Spinal cord (tissue), 9 donors: ENCODE measurements at regions not wholly inside any gene's neighbourhood (a gene's known extent, or its start where the extent isn't known, plus 50 kb on each side); places are given as distances from the start of the nearest gene placed in this dataset.

Experiments used
- DNase-seq, 6 donors: peaks; one replicate each; pipeline versions ENCODE4 v3.0.0 to v3.0.0-alpha.2; 2013 to 2015; ENCODE audit warnings: low spot score in 6 of 6, low read depth in 4 of 6
- H3K27ac ChIP-seq: one replicate; pipeline ENCODE4 v1.5.1; 2013; ENCODE audit warnings: low read depth, low read length, control low read depth
- H3K27me3 ChIP-seq: one replicate; pipeline ENCODE4 v1.6.1; 2013; ENCODE audit warnings: low read length; ENCODE audit not compliant: control insufficient read depth, insufficient read depth
- H3K36me3 ChIP-seq: one replicate; pipeline ENCODE4 v1.6.1; 2013; ENCODE audit warnings: low read length; ENCODE audit not compliant: control insufficient read depth, insufficient read depth
- H3K4me1 ChIP-seq: one replicate; pipeline ENCODE4 v1.6.1; 2013; ENCODE audit warnings: low read length; ENCODE audit not compliant: control insufficient read depth, insufficient read depth
- H3K4me3 ChIP-seq: one replicate; pipeline ENCODE4 v1.5.1; 2013; ENCODE audit warnings: low read depth, low read length, control low read depth
- H3K9me3 ChIP-seq: one replicate; pipeline ENCODE4 v1.6.1; 2013; ENCODE audit warnings: low read length; ENCODE audit not compliant: control insufficient read depth, insufficient read depth
- WGBS: methylation state at CpG from one replicate; pipeline ENCODE4 v1.1.5; 2013; ENCODE audit warnings: missing lambda C conversion rate; ENCODE audit not compliant: insufficient coverage; 5-methylcytosine and 5-hydroxymethylcytosine counted together
- donor health status: healthy.

DNA sequence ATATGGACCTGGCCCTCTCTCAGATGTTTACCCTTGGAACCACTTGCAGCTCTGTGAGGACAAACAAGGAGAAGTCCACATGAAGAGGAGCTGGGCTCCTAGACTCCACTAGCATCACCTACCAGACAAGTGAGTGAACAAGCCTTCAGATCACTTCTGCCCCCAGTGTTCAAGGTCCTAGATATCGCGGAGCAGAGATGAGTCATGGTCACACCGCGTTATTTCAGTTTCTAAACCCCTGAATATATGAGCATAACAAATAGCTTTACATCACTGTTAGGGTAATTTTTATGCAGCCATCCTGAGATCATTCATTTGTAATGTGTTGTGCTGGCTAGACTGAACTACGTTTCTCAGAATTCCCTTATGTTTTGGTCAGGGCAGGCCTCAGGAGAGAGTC is 77.0 kb upstream of the DAP start:
- H3K9me3 ChIP-seq, result no peaks in the 10 kb centered on the region
- H3K4me1 ChIP-seq, result no peaks in the 10 kb centered on the region
- H3K27ac ChIP-seq, result no peak overlapping the region
- no peaks in the 10 kb centered on the region for H3K36me3 ChIP-seq
- WGBS, result 80% methylated on average over 1 of the region's 5 CpGs
- no peak overlapping the region for H3K4me3 ChIP-seq
- DNase-seq, result no peak
- H3K27me3 ChIP-seq, result no peaks in the 10 kb centered on the region

DNA sequence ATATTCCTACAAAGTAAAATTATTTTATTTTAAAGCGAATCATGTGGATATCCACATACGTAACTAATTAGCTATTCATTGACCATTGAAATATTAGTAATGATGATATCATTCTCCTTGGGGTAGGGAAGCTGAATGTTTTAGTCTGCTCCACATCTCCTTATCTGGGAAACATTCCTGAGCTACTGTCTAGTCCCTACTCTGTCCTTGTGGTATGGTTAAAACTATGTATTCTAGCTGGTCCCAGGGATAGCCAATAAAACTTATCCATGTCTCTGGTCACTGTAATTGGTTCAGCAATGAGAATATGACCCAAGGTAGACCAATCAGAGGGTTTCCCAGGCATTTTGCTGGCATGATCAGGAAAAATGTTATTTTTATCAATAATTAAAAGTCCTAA is 76.0 kb upstream of the DAP start:
- Histone ChIP-seq H3K9me3 (no peaks in the 10 kb centered on the region), H3K27ac (no peak overlapping the region), H3K36me3 (no peaks in the 10 kb centered on the region), H3K4me3 (no peak overlapping the region), H3K4me1 (no peaks in the 10 kb centered on the region), H3K27me3 (no peaks in the 10 kb centered on the region)
- no peak for DNase-seq
- WGBS, result no CpG with 5 or more reads among the region's 2 CpGs

DNA sequence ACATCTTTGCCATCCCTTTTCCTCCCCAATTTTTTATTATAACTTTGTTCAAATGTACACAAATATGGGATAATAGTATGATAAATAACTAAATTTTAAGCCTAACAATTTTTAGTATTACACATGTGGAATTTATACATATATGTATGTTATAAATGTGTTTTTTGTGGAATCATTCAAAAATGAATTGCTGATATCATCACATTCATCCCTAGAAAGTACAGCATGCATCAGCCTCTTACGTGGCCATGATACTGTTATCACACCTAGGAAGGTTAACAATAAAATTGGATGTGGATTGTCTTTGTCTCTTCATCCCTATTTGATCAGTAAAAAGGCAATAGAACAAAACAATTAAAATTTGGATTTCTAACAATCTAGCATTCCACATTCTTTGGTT is 73.7 kb upstream of the DAP start:
- no peaks in the 10 kb centered on the region for H3K4me1 ChIP-seq
- no CpG with 5 or more reads among the region's 1 CpG for WGBS
- no peak for DNase-seq

DNA sequence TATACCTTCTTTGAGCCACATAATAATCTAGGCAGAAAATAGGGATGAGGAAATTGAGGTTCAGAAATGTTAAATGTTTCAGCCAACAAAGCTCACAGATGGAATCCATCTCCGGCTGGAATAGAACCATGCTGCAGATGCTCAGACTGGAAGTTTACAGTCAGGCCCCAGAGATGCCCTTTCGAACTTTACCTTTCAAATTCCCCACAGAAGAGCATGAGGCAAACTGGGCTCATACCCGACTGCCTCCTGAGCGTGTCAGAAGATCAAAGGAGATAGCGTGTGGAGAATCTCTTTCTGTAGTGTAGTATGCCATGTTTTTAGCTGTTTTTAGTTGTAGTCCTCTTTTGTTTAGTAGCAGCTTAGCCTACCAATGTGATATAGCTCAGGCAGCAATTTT is 72.0 kb upstream of the DAP start:
- DNase-seq, result peak in 1 of 6 donors; percentile 14
- Histone ChIP-seq H3K27ac (no peak overlapping the region), H3K36me3 (no peaks in the 10 kb centered on the region)

More for the DNA sequence above, 73.7 kb upstream of the DAP start:
- Histone ChIP-seq H3K27ac (no peak overlapping the region), H3K27me3 (no peaks in the 10 kb centered on the region), H3K36me3 (no peaks in the 10 kb centered on the region), H3K9me3 (no peaks in the 10 kb centered on the region), H3K4me3 (no peak overlapping the region)

DNA sequence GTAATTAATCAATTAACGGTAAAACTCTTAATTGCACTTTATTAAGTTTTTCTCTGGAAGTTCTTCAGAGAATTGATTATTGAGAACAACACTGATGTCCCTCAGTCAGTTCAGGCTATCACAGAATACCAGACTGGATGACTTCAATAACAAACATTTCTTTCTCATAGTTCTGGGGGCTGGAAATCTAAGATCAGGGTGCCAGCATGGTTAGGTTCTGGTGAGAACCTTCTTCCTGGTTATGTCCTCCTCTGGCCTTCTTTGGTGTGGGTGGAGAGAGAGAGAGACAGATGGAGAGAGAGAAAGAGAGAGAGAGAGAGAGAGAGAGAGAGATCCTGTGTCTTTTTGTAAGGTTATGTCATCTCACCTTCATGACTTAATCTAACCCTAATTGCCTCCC is 71.4 kb upstream of the DAP start:
- Histone ChIP-seq H3K27ac (no peak overlapping the region), H3K4me1 (no peaks in the 10 kb centered on the region), H3K9me3 (no peaks in the 10 kb centered on the region), H3K4me3 (no peak overlapping the region), H3K36me3 (no peaks in the 10 kb centered on the region), H3K27me3 (no peaks in the 10 kb centered on the region)
- WGBS, result no CpG with 5 or more reads among the region's 1 CpG
- DNase-seq, result no peak

More for the DNA sequence above, 72.0 kb upstream of the DAP start:
- Histone ChIP-seq H3K4me1 (no peaks in the 10 kb centered on the region), H3K9me3 (no peaks in the 10 kb centered on the region), H3K4me3 (no peak overlapping the region), H3K27me3 (no peaks in the 10 kb centered on the region)
- WGBS, result 48% methylated on average over 4 of the region's 5 CpGs

DNA sequence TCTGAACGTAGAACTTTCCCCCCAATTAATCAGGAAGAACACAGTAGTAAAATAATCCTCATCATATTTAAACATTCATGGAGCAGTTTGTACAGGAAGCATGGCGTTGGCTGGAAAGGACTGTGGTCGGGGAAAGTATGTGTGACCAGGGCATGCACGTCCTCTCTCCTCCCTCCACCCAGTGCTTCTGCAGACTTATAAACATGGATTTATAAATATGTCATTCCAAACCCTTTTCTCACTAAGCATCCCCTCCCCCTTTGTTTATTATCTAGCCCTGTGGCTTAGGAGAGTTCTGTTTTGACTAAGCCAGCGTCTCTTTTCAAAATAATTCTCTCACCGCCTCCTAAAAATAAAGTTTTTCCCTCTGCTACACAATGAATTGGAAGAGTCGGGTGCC is 70.4 kb upstream of the DAP start:
- Histone ChIP-seq H3K27ac (no peak overlapping the region), H3K4me1 (no peaks in the 10 kb centered on the region), H3K27me3 (no peaks in the 10 kb centered on the region), H3K36me3 (no peaks in the 10 kb centered on the region), H3K9me3 (no peaks in the 10 kb centered on the region), H3K4me3 (no peak overlapping the region)
- no peak for DNase-seq
- no CpG with 5 or more reads among the region's 7 CpGs for WGBS

DNA sequence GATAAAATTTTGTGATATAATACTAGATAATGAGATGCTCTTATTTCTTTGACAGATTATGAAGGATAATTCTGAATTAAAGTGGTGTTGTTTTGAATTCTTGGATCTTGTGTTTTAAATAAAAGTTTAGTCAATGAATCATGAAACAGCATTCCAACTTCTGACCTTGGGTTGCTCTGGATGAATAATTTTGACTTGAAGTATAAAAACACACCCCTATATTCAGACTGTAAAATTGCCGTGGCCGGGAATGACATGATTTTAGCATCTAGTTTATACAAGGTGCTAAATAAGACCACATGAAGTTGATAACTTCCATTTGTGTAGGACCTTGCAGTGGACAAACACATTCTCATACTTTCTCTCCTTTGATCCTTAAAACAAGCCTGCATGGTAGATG is 67.2 kb upstream of the DAP start:
- Histone ChIP-seq H3K27me3 (no peaks in the 10 kb centered on the region), H3K9me3 (no peaks in the 10 kb centered on the region), H3K4me3 (no peak overlapping the region), H3K27ac (no peak overlapping the region), H3K36me3 (no peaks in the 10 kb centered on the region), H3K4me1 (no peaks in the 10 kb centered on the region)
- DNase-seq, result no peak
- WGBS, result no CpG with 5 or more reads among the region's 2 CpGs

DNA sequence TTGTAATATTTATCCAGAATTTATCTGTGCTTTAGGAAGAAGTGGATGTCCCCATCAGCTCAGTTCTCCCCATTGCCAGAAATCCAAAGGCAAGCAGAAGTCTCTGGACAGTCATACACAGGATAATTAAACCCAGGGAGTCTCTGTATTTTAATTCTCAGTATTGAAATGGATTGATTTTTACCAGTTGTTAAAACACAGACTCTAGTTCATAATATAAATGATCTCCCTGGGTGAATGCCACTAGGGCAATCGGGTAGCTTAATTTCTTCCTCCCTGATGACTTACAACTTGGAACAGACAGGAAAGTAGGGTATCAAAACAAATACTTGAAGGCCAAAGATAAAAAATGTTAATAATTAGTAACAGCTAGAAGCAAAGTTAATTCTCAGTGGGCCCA is 66.5 kb upstream of the DAP start:
- DNase-seq, result no peak
- WGBS, result no CpG with 5 or more reads among the region's 1 CpG
- no peaks in the 10 kb centered on the region for H3K9me3 ChIP-seq
- H3K4me3 ChIP-seq, result no peak overlapping the region
- no peak overlapping the region for H3K27ac ChIP-seq
- H3K4me1 ChIP-seq, result no peaks in the 10 kb centered on the region
- no peaks in the 10 kb centered on the region for H3K27me3 ChIP-seq
- no peaks in the 10 kb centered on the region for H3K36me3 ChIP-seq

DNA sequence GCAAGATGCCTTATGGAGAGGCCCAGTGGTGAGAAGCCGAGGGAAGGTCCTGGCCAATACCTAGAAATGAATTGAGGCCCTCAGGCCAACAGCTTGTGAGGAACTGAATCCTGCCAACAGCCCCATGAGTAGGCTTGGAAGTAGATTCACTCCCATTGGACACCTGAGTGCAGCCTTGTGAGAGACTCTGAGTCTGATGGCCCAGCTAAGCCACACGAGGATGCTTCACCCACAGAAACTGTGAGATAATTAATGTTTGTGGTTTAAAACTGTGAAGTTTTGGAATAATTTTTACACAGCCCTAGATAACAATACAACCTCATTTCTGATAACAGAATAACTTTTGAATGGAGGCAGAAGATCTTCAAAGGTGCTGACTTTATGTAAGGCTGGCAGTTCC is 65.9 kb upstream of the DAP start:
- H3K4me3 ChIP-seq, result no peak overlapping the region
- no peaks in the 10 kb centered on the region for H3K4me1 ChIP-seq
- no peaks in the 10 kb centered on the region for H3K27me3 ChIP-seq
- no peak for DNase-seq
- H3K27ac ChIP-seq, result no peak overlapping the region
- H3K9me3 ChIP-seq, result no peaks in the 10 kb centered on the region
- 88% methylated on average over 1 of the region's 2 CpGs for WGBS
- H3K36me3 ChIP-seq, result no peaks in the 10 kb centered on the region

DNA sequence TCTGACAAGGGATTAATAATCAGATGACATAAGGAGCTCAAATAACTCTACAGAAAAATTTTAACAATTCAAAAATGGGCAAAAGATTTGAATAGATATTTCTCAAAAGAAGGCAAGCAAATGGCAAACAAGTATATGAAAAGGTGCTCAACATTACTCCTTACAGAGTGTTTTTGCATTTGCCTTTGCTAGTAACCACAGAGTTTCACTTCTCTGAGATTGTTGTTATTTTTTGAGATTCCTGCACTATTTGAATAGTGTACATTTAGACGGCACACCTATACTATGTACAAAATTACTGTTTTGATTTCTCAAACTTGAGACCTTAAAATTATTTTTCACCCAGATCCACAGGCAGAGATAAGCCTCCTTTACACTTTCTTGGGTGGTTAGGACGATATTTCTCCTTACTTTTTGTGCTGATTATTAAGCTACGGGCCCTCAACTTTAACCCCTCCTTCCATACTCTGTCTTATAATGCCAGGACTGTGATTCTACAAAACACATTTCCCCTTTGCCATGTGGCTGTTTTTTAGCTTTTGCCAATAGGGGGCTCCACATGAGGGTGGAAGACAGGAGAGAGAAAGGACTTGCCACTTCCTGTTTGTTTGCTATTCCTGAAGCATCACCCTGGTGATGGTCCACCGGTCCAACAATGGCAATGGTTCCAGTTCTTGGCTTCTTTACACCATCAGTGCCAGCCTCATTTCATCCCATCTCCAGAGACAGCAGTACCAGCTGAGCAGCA is 65.0 kb upstream of the DAP start:
- Histone ChIP-seq H3K4me3 (no peak overlapping the region), H3K4me1 (no peaks in the 10 kb centered on the region), H3K27me3 (no peaks in the 10 kb centered on the region), H3K9me3 (no peaks in the 10 kb centered on the region), H3K36me3 (no peaks in the 10 kb centered on the region), H3K27ac (no peak overlapping the region)
- DNase-seq, result no peak
- WGBS, result 100% methylated on average over 3 of the region's 4 CpGs
